ENCODE measurements at regions not wholly inside any gene's neighbourhood (a gene's known extent, or its start where the extent isn't known, plus 50 kb on each side); places are given as distances from the start of the nearest gene placed in this dataset.

- DNase-seq, result no peak
These were observed 852.7 kb upstream of the SLIT2 start for GRCh38 chr4:19399001-19399400.

GRCh38 chr4:19386786-19387185 lies 864.9 kb upstream of the SLIT2 start:
- DNase-seq, result no peak

GRCh38 chr4:19382993-19383756 lies 868.5 kb upstream of the SLIT2 start:
- no peak for DNase-seq

- no peak for DNase-seq
These were observed 870.6 kb upstream of the SLIT2 start for GRCh38 chr4:19381068-19381467.

- DNase-seq, result no peak
These were observed 871.1 kb upstream of the SLIT2 start for GRCh38 chr4:19380600-19380999.

- no peak for DNase-seq
These were observed 872.5 kb upstream of the SLIT2 start for GRCh38 chr4:19379191-19379708.

- DNase-seq, result no peak
These were observed 875.8 kb upstream of the SLIT2 start for GRCh38 chr4:19375931-19376330.

GRCh38 chr4:19375136-19375804 lies 876.4 kb upstream of the SLIT2 start:
- no peak for DNase-seq

- no peak for DNase-seq
These were observed 879.3 kb upstream of the SLIT2 start for GRCh38 chr4:19372390-19372789.

- no peak for DNase-seq
These were observed 882.9 kb upstream of the SLIT2 start for GRCh38 chr4:19368800-19369199.

GRCh38 chr4:19366916-19367315 lies 884.8 kb upstream of the SLIT2 start:
- no peak for DNase-seq

GRCh38 chr4:19358015-19358414 lies 893.7 kb upstream of the SLIT2 start:
- no peak for DNase-seq

- DNase-seq, result no peak
These were observed 902.3 kb upstream of the SLIT2 start for GRCh38 chr4:19349416-19349815.

GRCh38 chr4:19348746-19349145 lies 903.0 kb upstream of the SLIT2 start:
- DNase-seq, result no peak

- DNase-seq, result no peak
These were observed 905.1 kb upstream of the SLIT2 start for GRCh38 chr4:19346636-19347035.

- DNase-seq, result no peak
These were observed 922.1 kb upstream of the SLIT2 start for GRCh38 chr4:19329631-19330030.

GRCh38 chr4:19329077-19329476 lies 922.6 kb upstream of the SLIT2 start:
- DNase-seq, result no peak

- DNase-seq, result no peak
These were observed 924.3 kb upstream of the SLIT2 start for GRCh38 chr4:19327364-19327763.

GRCh38 chr4:19324184-19324583 lies 927.5 kb upstream of the SLIT2 start:
- no peak for DNase-seq

GRCh38 chr4:19319607-19320006 lies 932.1 kb upstream of the SLIT2 start:
- no peak for DNase-seq

GRCh38 chr4:19317377-19317776 lies 934.3 kb upstream of the SLIT2 start:
- no peak for DNase-seq

GRCh38 chr4:19314116-19314515 lies 937.6 kb upstream of the SLIT2 start:
- DNase-seq, result no peak

- no peak for DNase-seq
These were observed 942.3 kb upstream of the SLIT2 start for GRCh38 chr4:19309378-19309777.

GRCh38 chr4:19304028-19304427 lies 947.7 kb upstream of the SLIT2 start:
- DNase-seq, result no peak

Measured in activated gamma-delta T cell (primary cell).